ENCODE measurements at regions not wholly inside any gene's neighbourhood (a gene's known extent, or its start where the extent isn't known, plus 50 kb on each side); places are given as distances from the start of the nearest gene placed in this dataset.

DNA sequence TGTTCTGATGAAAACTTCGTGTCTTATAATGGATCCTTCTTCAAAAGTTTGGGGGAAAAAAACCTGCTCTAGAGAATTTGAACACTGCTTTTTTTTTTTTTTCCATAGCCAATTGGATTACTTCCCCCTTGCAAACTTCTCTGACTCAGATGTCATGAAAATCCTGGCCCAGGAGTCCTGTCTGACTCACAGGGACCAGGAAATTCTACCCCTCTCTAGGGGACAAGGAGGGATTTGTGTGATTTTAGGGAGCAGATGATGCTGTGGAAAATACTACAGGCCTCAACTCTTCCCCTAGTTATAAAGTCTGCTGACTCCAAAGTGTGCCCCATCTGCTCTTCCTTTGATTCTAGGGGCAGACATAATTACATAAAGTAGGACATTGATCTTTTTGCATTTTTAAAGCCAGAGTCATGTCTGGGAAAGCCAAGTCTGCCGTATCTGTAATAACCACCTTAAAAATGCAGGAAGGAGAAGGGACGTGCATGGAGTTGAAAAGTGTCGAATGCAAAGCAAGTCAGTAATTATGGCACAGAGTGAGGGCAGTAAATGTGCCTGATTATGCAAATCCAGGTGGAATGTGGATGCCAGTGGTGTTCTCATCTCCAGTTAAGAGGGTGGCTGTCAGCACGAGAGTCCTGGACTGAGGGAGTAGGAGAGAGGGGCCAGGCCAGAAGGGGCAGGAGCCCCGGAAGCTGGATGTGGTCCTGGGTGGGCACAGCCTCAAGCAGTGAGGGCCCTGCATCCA, 144.3 kb upstream of the SULF2 start:
- no peak for DNase-seq
- H3K4me2 ChIP-seq (ENCODE audit: insufficient read depth, low read length) = no peak overlapping the region

DNA sequence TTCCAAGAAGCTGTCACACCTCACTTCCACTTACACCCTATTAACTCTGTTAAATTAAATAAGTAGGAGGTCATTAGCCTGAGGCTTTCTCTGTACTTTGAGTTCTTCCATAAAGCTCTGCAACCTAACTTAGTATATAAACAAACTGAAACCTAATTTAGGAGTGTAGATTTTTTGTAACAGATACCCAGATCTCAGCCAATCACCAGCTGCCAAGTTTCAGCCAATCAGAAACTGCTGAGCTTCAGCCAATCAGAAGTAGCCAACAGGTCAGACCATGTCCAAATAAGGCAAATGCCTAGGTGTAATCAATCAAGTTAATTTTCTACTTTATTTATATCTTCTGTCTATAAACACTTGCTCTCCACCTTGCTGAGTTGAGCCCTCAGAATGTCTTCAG, 142.7 kb upstream of the SULF2 start:
- H3K9me3 ChIP-seq (ENCODE audit: insufficient read depth, low read length, severe bottlenecking) = no peaks in the 10 kb centered on the region
- H3K36me3 ChIP-seq (ENCODE audit: insufficient read depth, low read length) = no peaks in the 10 kb centered on the region
- H3K4me1 ChIP-seq (ENCODE audit: insufficient read depth, low read length) = no peaks in the 10 kb centered on the region
- DNase-seq = no peak
- no peaks in the 10 kb centered on the region for H4K20me1 ChIP-seq (ENCODE audit: insufficient read depth, low read length)
- H3K79me2 ChIP-seq (ENCODE audit: insufficient read depth, low read length) = no peaks in the 10 kb centered on the region
- H2AFZ ChIP-seq (ENCODE audit: low read depth, low read length) = no peak overlapping the region
- no peak overlapping the region for H3K4me3 ChIP-seq (ENCODE audit: low read depth in 1 of 2, low read length in 2 of 2)
- no peak for TF ChIP-seq CTCF (IDR thresholded peaks at IDR 0.05; ENCODE audit: borderline replicate concordance, extremely low read depth, low read length, poor library complexity, severe bottlenecking)
- TF ChIP-seq EZH2 (IDR thresholded peaks at IDR 0.05; ENCODE audit: borderline replicate concordance, low read depth, low read length, severe bottlenecking) = no peak
- H3K4me2 ChIP-seq (ENCODE audit: insufficient read depth, low read length) = no peak overlapping the region
- H3K27ac ChIP-seq (ENCODE audit: low read length) = no peak overlapping the region
- no peak for ATAC-seq (ENCODE audit: insufficient read depth, low read depth)
- H3K9ac ChIP-seq (ENCODE audit: low read depth, low read length) = no peak overlapping the region
- H3K27me3 ChIP-seq (ENCODE audit: insufficient read depth, low read length, poor library complexity) = no peaks in the 10 kb centered on the region

More for the DNA sequence above, 144.3 kb upstream of the SULF2 start:
- Histone ChIP-seq H3K27ac (ENCODE audit: low read length) (no peak overlapping the region), H3K27me3 (ENCODE audit: insufficient read depth, low read length, poor library complexity) (no peaks in the 10 kb centered on the region), H3K4me1 (ENCODE audit: insufficient read depth, low read length) (no peaks in the 10 kb centered on the region), H2AFZ (ENCODE audit: low read depth, low read length) (no peak overlapping the region), H3K36me3 (ENCODE audit: insufficient read depth, low read length) (no peaks in the 10 kb centered on the region), H3K9ac (ENCODE audit: low read depth, low read length) (no peak overlapping the region), H3K9me3 (ENCODE audit: insufficient read depth, low read length, severe bottlenecking) (no peaks in the 10 kb centered on the region), H3K79me2 (ENCODE audit: insufficient read depth, low read length) (no peaks in the 10 kb centered on the region), H4K20me1 (ENCODE audit: insufficient read depth, low read length) (no peaks in the 10 kb centered on the region), H3K4me3 (ENCODE audit: low read depth in 1 of 2, low read length in 2 of 2) (no peak overlapping the region)
- ATAC-seq (ENCODE audit: insufficient read depth, low read depth) = no peak
- TF ChIP-seq EZH2 (IDR thresholded peaks at IDR 0.05; ENCODE audit: borderline replicate concordance, low read depth, low read length, severe bottlenecking) = no peak
- TF ChIP-seq CTCF (IDR thresholded peaks at IDR 0.05; ENCODE audit: borderline replicate concordance, extremely low read depth, low read length, poor library complexity, severe bottlenecking) = no peak

GRCh38 chr20:47927385-47927851, 142.1 kb upstream of the SULF2 start:
- H4K20me1 ChIP-seq (ENCODE audit: insufficient read depth, low read length) = no peaks in the 10 kb centered on the region
- H3K36me3 ChIP-seq (ENCODE audit: insufficient read depth, low read length) = no peaks in the 10 kb centered on the region
- no peak overlapping the region for H2AFZ ChIP-seq (ENCODE audit: low read depth, low read length)
- H3K27me3 ChIP-seq (ENCODE audit: insufficient read depth, low read length, poor library complexity) = no peaks in the 10 kb centered on the region
- DNase-seq = no peak
- no peak overlapping the region for H3K4me3 ChIP-seq (ENCODE audit: low read depth in 1 of 2, low read length in 2 of 2)
- no peak overlapping the region for H3K27ac ChIP-seq (ENCODE audit: low read length)
- TF ChIP-seq CTCF (IDR thresholded peaks at IDR 0.05; ENCODE audit: borderline replicate concordance, extremely low read depth, low read length, poor library complexity, severe bottlenecking) (no peak), EZH2 (IDR thresholded peaks at IDR 0.05; ENCODE audit: borderline replicate concordance, low read depth, low read length, severe bottlenecking) (no peak)
- no peak for ATAC-seq (ENCODE audit: insufficient read depth, low read depth)
- no peak overlapping the region for H3K4me2 ChIP-seq (ENCODE audit: insufficient read depth, low read length)
- H3K4me1 ChIP-seq (ENCODE audit: insufficient read depth, low read length) = no peaks in the 10 kb centered on the region
- H3K9me3 ChIP-seq (ENCODE audit: insufficient read depth, low read length, severe bottlenecking) = no peaks in the 10 kb centered on the region
- no peaks in the 10 kb centered on the region for H3K79me2 ChIP-seq (ENCODE audit: insufficient read depth, low read length)
- no peak overlapping the region for H3K9ac ChIP-seq (ENCODE audit: low read depth, low read length)
